ENCODE measurements at regions not wholly inside any gene's neighbourhood (a gene's known extent, or its start where the extent isn't known, plus 50 kb on each side); places are given as distances from the start of the nearest gene placed in this dataset.

GRCh38 chr2:153294199-153294786 lies 184.3 kb downstream of the RPRM start:
- TF ChIP-seq SP1 (IDR thresholded peaks at IDR 0.05) (no peak), YY1 (IDR thresholded peaks at IDR 0.05) (no peak), CTCF (IDR thresholded peaks at IDR 0.05; ENCODE audit: low read depth, low read length, missing input control) (no peak), JUND (IDR thresholded peaks at IDR 0.05) (no peak), ATF3 (IDR thresholded peaks at IDR 0.05) (no peak), EGR1 (IDR thresholded peaks at IDR 0.05; ENCODE audit: low read depth in 2 of 2) (no peak), MAX (IDR thresholded peaks at IDR 0.05) (no peak), FOXA2 (IDR thresholded peaks at IDR 0.05) (no peak), HNF4A (conservative IDR thresholded peaks at IDR 0.05) (no peak), RAD21 (IDR thresholded peaks at IDR 0.05) (no peak)

All from liver (tissue), 3 donors.